K562 (cell line): ENCODE measurements at regions not wholly inside any gene's neighbourhood (a gene's known extent, or its start where the extent isn't known, plus 50 kb on each side); places are given as distances from the start of the nearest gene placed in this dataset.

Experiments used
- ATAC-seq: fragments of 200-7000 bp; cut with Tn5 transposase; 3 replicates; pipeline ENCODE4 v1.9.1; 2020; ENCODE audit warnings: moderate library complexity
- BruUV-seq: library from RNA; stranded (reverse); fragments of 400-500 nt; replicated peaks from 2 replicates; lab custom pipeline; 2021; lab: Mats Ljungman, UMichigan
- CTCF ChIA-PET: fragments of 300-600 bp; formaldehyde crosslinking; extraction: SDS; loops from one replicate; lab custom pipeline; 2021; ENCODE audit warnings: low intra/inter-chr PET ratio; lab: Yijun Ruan, JAX
- POLR2A ChIA-PET: fragments of 300-600, 350-650 bp; sonication (Branson Sonifier 250); formaldehyde crosslinking; extraction: SDS; loops from one replicate; lab custom pipeline; 2021; ENCODE audit warnings: antibody characterized with exemption, inconsistent platforms; lab: Yijun Ruan, JAX
- DNase-seq, 4 experiments: peaks; one replicate each; pipeline versions ENCODE4 v3.0.0 to v3.0.0-alpha.2; 2011 to 2018; ENCODE audit warnings: low spot score in 3 of 4, mixed read lengths in 3 of 4; ENCODE audit errors: extremely low read depth in 1 of 4
- FAIRE-seq: peaks from 2 replicates; lab custom pipeline; 2011; peaks lifted over from hg19 to GRCh38; lab: Jason Lieb, UNC
- H2AFZ ChIP-seq: 2 replicates; pipeline ENCODE4 v1.6.0; 2011; ENCODE audit warnings: low read depth, low read length, control low read depth, inconsistent platforms
- H3K27ac ChIP-seq: fragments of 200-600 bp; 3 replicates; pipeline ENCODE4 v1.8.0; 2011; ENCODE audit warnings: low read depth, mild to moderate bottlenecking, control low read depth, inconsistent platforms, low read length, moderate library complexity, mixed read lengths; ENCODE audit errors: extremely low read depth
- H3K27me3 ChIP-seq, 2 experiments: fragments of 300-600 bp in 1 of 2; 2 replicates in 1 of 2; 3 replicates in 1 of 2; pipeline versions ENCODE4 v1.6.0 to v1.8.0; 2011; ENCODE audit warnings: inconsistent platforms in 2 of 2, low read length in 2 of 2, mild to moderate bottlenecking in 1 of 2, mixed read lengths in 1 of 2, moderate library complexity in 1 of 2; ENCODE audit not compliant: control insufficient read depth in 2 of 2, insufficient read depth in 2 of 2
- H3K36me3 ChIP-seq: fragments of 300-600 bp; 3 replicates; pipeline ENCODE4 v1.8.0; 2011; ENCODE audit warnings: mild to moderate bottlenecking, low read length, inconsistent platforms; ENCODE audit not compliant: control insufficient read depth, insufficient read depth
- H3K4me1 ChIP-seq, 2 experiments: fragments of 200-600 bp in 1 of 2; replicated peaks in 1 of 2; 2 replicates in 1 of 2; 3 replicates in 1 of 2; pipeline versions ENCODE4 v1.5.1 to v1.8.0; 2011; ENCODE audit warnings: inconsistent platforms in 2 of 2, low read length in 2 of 2, mild to moderate bottlenecking in 1 of 2, mixed read lengths in 1 of 2, moderate library complexity in 1 of 2; ENCODE audit not compliant: control insufficient read depth in 2 of 2, insufficient read depth in 2 of 2
- H3K4me2 ChIP-seq: 2 replicates; pipeline ENCODE4 v1.6.1; 2011; ENCODE audit warnings: low read length, control low read depth, inconsistent platforms, mixed read lengths; ENCODE audit not compliant: insufficient read depth
- H3K4me3 ChIP-seq: fragments of 200-600 bp; sonication (generic), shearing (Covaris generic); 2 replicates; pipeline ENCODE4 v1.5.1; 2016; ENCODE audit warnings: control low read depth, inconsistent platforms
- H3K79me2 ChIP-seq: fragments of 200-600 bp; 3 replicates; pipeline ENCODE4 v1.8.0; 2011; ENCODE audit warnings: low read length, inconsistent platforms; ENCODE audit not compliant: control insufficient read depth, insufficient read depth
- H3K9ac ChIP-seq, 2 experiments: 2 replicates each; pipeline versions ENCODE4 v1.6.0 to v1.6.1; 2011; ENCODE audit warnings: low read depth in 2 of 2, low read length in 2 of 2, control low read depth in 1 of 2, inconsistent platforms in 1 of 2, mild to moderate bottlenecking in 1 of 2, mixed read lengths in 1 of 2; ENCODE audit not compliant: insufficient read depth in 1 of 2
- H3K9me1 ChIP-seq: one replicate; pipeline ENCODE4 v1.6.0; 2011; ENCODE audit warnings: inconsistent platforms, mild to moderate bottlenecking, low read length, moderate library complexity; ENCODE audit not compliant: control insufficient read depth, insufficient read depth
- H3K9me3 ChIP-seq: replicated peaks from 2 replicates; pipeline ENCODE4 v1.5.1; 2011; ENCODE audit warnings: low read depth, low read length, inconsistent platforms; ENCODE audit not compliant: control insufficient read depth, insufficient read depth
- H4K20me1 ChIP-seq: replicated peaks from 2 replicates; pipeline ENCODE4 v1.6.1; 2011; ENCODE audit warnings: low read length, inconsistent platforms, mixed read lengths; ENCODE audit not compliant: control insufficient read depth, insufficient read depth
- CBX1 ChIP-seq: sonication (generic); IDR thresholded peaks from 2 replicates; pipeline ENCODE4 v1.6.1; 2016; ENCODE audit warnings: antibody characterized with exemption, low read depth, mild to moderate bottlenecking
- FIP1L1 ChIP-seq: fragments of 200-400 bp; formaldehyde crosslinking; IDR thresholded peaks from 2 replicates; pipeline ENCODE4 v1.6.1; 2018; ENCODE audit warnings: mild to moderate bottlenecking, low read depth, low read length; ENCODE audit not compliant: poor library complexity, severe bottlenecking
- FOXA3 ChIP-seq, 2 experiments: fragments of 450-650 bp in 1 of 2; sonication (generic) in 1 of 2; formaldehyde crosslinking; IDR thresholded peaks in 1 of 2; conservative IDR thresholded peaks in 1 of 2; 2 replicates each; pipeline versions ENCODE4 v1.4.0 to v1.8.0; 2020 to 2022; ENCODE audit warnings: mild to moderate bottlenecking in 2 of 2, missing genetic modification reagents in 1 of 2
- FOXK1 ChIP-seq: sonication (generic); formaldehyde crosslinking; IDR thresholded peaks from 2 replicates; pipeline ENCODE4 v1.8.0; 2022; ENCODE audit warnings: missing genetic modification reagents, mild to moderate bottlenecking, borderline replicate concordance
- NFE2 ChIP-seq: IDR thresholded peaks from 2 replicates; pipeline ENCODE4 v1.6.1; 2014; ENCODE audit warnings: antibody characterized with exemption, low read depth
- SRF ChIP-seq, 2 experiments: fragments of 250-450, 450-650 bp in 1 of 2; sonication (Bioruptor Pico) in 1 of 2; sonication (generic) in 1 of 2; formaldehyde crosslinking; IDR thresholded peaks; 2 replicates each; pipeline versions ENCODE4 v1.5.0 to v1.5.1; 2020 to 2022; ENCODE audit warnings: mild to moderate bottlenecking in 1 of 2, missing genetic modification reagents in 1 of 2
- ZNF124 ChIP-seq: sonication (generic); formaldehyde crosslinking; IDR thresholded peaks from 2 replicates; pipeline ENCODE4 v1.8.1; 2022; ENCODE audit warnings: missing genetic modification reagents
- ZNF146 ChIP-seq: IDR thresholded peaks from one replicate; pipeline ENCODE4 v1.6.1; 2018; ENCODE audit warnings: missing compliant biosample characterization; ENCODE audit not compliant: unreplicated experiment
- ZNF407 ChIP-seq: fragments of 450-650 bp; IDR thresholded peaks from 2 replicates; pipeline ENCODE4 v1.6.1; 2016; ENCODE audit warnings: low read depth
- ZNF408 ChIP-seq: fragments of 250-450 bp; sonication (Bioruptor Pico); IDR thresholded peaks from 2 replicates; pipeline ENCODE4 v1.4.0; 2020; ENCODE audit warnings: low read depth, mild to moderate bottlenecking, moderate library complexity
- WGBS: fragments of 100-300 bp; shearing (Covaris generic); methylation state at CpG from one replicate; pipeline ENCODE4 v1.1.6; 2016; ENCODE audit warnings: low coverage, mixed read lengths; ENCODE audit not compliant: insufficient coverage; ENCODE audit errors: missing lambda C conversion rate; 5-methylcytosine and 5-hydroxymethylcytosine counted together
- in situ Hi-C: fragments of 300-500 bp; cut with MboI; formaldehyde crosslinking; loops from 4 replicates; pipeline ENCODE4 v1.15.0; 2018; ENCODE audit warnings: inconsistent platforms, mixed read lengths
- intact Hi-C: fragments of 100-400 bp; cut with micrococcal nuclease; formaldehyde crosslinking; loops from 2 replicates; pipeline ENCODE4 v1.14.2; 2022
- TF ChIP-seq, protein P1 (sequence below): fragments of 450-650 bp; IDR thresholded peaks from 2 replicates; pipeline ENCODE4 v1.6.1; 2014; ENCODE audit warnings: low read depth, mild to moderate bottlenecking, moderate library complexity, borderline replicate concordance

DNA sequence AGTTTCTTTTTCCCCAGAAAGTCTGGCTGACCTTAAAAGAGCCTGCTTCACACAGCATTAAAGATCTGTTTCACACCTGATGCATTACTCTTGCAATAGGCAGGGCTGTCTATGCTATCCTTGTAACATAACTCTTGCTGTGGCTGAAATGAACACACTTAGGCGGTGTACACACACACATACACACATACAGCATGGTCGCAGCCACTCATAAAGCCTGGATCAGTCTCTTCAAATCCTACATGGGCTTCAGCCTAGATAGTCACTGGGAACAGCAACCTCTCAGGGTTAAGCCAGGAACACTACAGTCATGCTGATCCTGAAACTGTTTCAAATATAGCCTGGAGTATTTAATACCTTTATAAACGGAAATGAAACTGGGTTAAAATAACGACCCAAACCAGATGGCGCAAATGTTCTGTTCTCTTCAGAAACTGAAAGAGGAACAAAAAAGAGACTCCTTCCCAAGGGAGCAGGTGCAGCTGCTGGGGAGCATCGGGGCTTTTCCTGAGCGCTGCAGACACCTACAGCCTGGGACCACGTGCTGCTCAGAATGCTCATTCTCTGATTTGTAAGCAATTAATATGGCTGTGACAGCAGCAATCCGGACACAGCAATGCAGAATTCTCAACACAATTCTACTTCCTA, 61.0 kb upstream of the SFMBT2 start:
- ATAC-seq (no peak), FAIRE-seq (no peak), DNase-seq (no peak)
- Histone ChIP-seq H3K27me3 (peaks cover 16 to 27% of the 10 kb centered on the region in 2 experiments), H3K27ac (no peak overlapping the region), H3K9ac (no peak overlapping the region), H3K36me3 (no peaks in the 10 kb centered on the region), H3K9me3 (no peaks in the 10 kb centered on the region), H3K9me1 (no peaks in the 10 kb centered on the region), H2AFZ (no peak overlapping the region), H3K4me2 (no peak overlapping the region), H3K4me3 (no peak overlapping the region), H4K20me1 (no peaks in the 10 kb centered on the region), H3K79me2 (no peaks in the 10 kb centered on the region), H3K4me1 (no peaks in the 10 kb centered on the region)
- CTCF ChIA-PET: no interaction called here
- WGBS: 0% methylated on average over 9 of the region's 9 CpGs
- in situ Hi-C loops: no loop called here
- POLR2A ChIA-PET: interaction anchor here (0.6 kb wide), 1 partner anchor 404 kb away, joined by 3 read pairs; no protein-coding TSS in a partner anchor
- intact Hi-C loops: no loop called here
- BruUV-seq: no TSS peak
- TF ChIP-seq NFE2: no peak
- TF ChIP-seq FOXK1 (CRISPR knock-in tag): no peak
- TF ChIP-seq FIP1L1: no peak
- TF ChIP-seq ZNF408: no peak
- TF ChIP-seq FOXA3 (CRISPR knock-in tag; conservative IDR thresholded peaks at IDR 0.05 in 1 of 2, IDR thresholded peaks at IDR 0.05 in 1 of 2): no peak
- TF ChIP-seq, protein P1, sequence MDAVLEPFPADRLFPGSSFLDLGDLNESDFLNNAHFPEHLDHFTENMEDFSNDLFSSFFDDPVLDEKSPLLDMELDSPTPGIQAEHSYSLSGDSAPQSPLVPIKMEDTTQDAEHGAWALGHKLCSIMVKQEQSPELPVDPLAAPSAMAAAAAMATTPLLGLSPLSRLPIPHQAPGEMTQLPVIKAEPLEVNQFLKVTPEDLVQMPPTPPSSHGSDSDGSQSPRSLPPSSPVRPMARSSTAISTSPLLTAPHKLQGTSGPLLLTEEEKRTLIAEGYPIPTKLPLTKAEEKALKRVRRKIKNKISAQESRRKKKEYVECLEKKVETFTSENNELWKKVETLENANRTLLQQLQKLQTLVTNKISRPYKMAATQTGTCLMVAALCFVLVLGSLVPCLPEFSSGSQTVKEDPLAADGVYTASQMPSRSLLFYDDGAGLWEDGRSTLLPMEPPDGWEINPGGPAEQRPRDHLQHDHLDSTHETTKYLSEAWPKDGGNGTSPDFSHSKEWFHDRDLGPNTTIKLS: no peak
- no peak for TF ChIP-seq ZNF146
- TF ChIP-seq ZNF124 (CRISPR knock-in tag): no peak
- no peak for TF ChIP-seq CBX1
- no peak for TF ChIP-seq SRF (CRISPR knock-in tag; IDR thresholded peaks at IDR 0.05)
- TF ChIP-seq ZNF407: no peak
